HG03139 (cell line): ENCODE measurements at regions not wholly inside any gene's neighbourhood (a gene's known extent, or its start where the extent isn't known, plus 50 kb on each side); places are given as distances from the start of the nearest gene placed in this dataset.

Experiments used
- ATAC-seq: cut with Tn5 transposase; IDR thresholded peaks from one replicate; pipeline ENCODE4 v1.9.1; 2021; ENCODE audit not compliant: unreplicated experiment

DNA sequence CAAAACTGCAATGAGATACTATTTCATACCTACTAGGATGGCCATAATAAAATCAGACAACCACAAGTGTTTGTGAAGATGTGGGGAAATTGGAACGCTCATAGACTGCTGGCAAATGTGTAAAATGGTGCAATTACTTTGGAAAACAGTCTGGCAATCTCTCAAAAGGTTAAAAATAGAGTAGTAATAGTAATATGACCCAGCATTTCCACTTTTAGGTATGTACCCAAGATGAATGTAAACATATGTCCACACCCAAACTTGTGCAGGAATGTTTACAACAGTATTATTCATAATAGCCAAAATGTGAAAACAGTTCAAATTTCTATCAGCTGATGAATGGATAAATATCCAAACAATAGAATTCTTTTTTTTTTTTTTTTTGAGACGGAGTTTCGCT, 731.6 kb upstream of the ANKRD30A start:
- no peak for ATAC-seq

GRCh38 chr10:36391405-36391804, 734.0 kb upstream of the ANKRD30A start:
- no peak for ATAC-seq

DNA sequence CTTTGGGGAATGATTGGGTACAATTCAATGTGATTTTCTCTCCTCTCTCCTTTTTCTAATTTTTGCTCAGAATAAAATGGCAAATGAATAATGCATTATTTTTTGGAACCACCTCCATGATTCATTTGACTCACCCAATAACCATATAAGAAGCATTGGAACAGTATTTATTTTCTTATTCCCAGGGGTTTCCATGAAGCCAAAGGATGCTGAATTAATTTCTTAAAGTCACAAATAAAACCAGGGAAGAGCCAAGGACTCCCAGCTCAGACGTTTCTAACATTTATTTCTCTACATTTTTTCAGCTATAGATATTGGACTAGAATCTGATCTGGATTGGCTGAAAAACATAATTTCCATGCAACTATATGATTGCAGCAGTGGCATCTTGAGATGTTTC, 735.2 kb upstream of the ANKRD30A start:
- ATAC-seq, result no peak

DNA sequence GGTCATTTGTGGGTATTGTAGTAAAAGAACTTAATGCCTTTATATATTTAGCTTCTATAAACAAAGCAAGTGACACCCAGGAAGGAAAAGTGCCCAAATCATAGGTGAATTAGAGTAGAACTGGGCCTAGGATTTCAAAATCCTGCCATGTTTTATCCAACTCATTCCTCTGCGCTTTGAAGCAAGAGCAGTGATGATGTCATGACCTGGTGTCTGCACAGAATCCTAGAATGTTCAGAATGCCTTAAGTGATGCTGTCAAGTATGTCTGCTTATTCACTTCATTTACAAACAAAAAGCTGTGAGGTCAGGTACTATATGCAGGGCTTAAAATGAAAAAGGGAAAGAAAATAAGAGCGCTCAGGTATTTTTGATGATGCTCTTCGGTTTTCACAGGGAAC, 737.2 kb upstream of the ANKRD30A start:
- no peak for ATAC-seq

- ATAC-seq, result no peak
Observed at GRCh38 chr10:36385693-36386092, 739.7 kb upstream of the ANKRD30A start.

- no peak for ATAC-seq
Observed at GRCh38 chr10:36383349-36383748, 741.3 kb upstream of the FZD8 start.

GRCh38 chr10:36381748-36382147, 739.7 kb upstream of the FZD8 start:
- no peak for ATAC-seq

DNA sequence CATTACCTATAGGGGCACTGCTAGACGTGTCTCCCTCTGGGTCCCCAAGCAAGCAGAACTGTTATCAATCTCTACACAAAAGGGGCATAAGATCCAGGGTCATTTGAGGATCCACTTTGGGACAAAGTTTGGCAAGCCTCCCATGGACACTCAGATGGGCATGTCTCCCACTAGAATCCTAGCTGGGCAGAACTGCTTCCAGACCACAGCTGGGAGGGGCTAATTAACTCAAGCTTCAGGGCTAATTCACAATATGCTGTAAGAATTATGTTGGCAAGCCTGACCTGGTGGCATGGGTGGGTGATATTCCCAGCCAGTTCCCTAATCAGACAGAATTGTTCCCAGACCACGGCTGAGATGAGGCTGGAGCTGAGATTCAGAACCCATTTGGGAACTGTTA, 738.4 kb upstream of the FZD8 start:
- ATAC-seq, result no peak

GRCh38 chr10:36375107-36375506, 733.0 kb upstream of the FZD8 start:
- ATAC-seq, result no peak

- no peak for ATAC-seq
Observed at GRCh38 chr10:36373424-36374096, 731.5 kb upstream of the FZD8 start.

- no peak for ATAC-seq
Observed at GRCh38 chr10:36367362-36367761, 725.3 kb upstream of the FZD8 start.

- no peak for ATAC-seq
Observed at GRCh38 chr10:36366843-36367242, 724.7 kb upstream of the FZD8 start.

DNA sequence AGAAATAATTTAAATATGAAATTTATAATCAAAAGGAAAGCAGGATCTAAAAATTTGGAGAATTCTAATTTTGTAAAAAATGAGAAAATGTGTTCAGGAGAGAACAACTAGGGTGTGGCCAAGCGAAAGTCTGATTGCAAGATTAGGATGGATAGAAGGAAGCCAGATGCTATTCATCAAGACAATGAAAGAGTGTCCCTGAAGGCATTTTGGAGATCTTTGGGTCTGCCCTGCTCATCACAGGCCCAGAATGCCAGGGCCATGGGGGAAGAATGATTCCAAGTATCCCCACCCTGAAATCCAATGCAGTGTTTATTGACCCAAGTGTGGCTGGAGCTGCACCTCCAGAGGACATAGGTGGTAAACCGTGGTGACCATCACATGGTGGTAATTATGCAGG, 724.0 kb upstream of the FZD8 start:
- no peak for ATAC-seq

DNA sequence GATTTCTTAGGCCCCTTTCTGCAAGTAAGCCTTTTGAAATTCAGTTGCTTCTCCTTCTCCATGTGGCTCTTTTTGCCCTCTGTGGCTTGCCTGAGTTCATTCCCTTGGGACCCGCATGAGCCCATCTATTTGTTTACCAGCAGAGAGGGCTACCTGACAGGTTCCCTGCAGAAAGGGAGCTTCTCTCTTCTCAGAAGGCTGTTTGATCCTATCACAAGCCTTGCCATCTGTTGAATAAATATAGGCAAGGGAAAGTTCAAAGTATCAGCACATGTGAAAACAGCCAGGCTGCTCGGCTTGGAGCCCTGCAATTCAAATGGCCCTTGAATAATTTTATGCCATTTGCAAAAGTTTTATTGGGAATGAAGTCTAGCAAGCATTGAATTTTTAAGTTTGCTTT, 720.2 kb upstream of the FZD8 start:
- ATAC-seq, result no peak

GRCh38 chr10:36358736-36359135, 716.6 kb upstream of the FZD8 start:
- ATAC-seq, result no peak

DNA sequence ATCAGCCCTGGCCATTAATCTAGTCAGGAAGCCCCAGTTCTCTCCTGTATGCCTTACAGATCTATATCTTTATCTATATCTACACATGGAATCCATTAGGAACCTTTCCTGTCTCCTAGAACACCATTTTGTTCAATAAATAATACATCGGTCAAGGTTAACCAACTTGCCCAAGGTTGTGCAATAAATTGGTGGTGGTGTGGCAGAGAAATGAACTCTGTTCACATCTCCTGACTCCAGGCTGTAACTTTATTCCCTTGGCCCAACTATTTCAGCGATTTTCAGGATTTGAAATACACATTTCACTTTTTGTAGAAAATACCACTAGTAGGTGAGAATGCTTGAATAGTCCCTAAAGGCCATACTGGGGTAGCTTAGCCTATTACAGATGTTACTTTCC, 712.5 kb upstream of the FZD8 start:
- ATAC-seq, result no peak

GRCh38 chr10:36351159-36351558, 709.1 kb upstream of the FZD8 start:
- ATAC-seq, result no peak

- no peak for ATAC-seq
Observed at GRCh38 chr10:36349445-36350078, 707.5 kb upstream of the FZD8 start.

- ATAC-seq, result no peak
Observed at GRCh38 chr10:36345807-36346206, 703.7 kb upstream of the FZD8 start.

DNA sequence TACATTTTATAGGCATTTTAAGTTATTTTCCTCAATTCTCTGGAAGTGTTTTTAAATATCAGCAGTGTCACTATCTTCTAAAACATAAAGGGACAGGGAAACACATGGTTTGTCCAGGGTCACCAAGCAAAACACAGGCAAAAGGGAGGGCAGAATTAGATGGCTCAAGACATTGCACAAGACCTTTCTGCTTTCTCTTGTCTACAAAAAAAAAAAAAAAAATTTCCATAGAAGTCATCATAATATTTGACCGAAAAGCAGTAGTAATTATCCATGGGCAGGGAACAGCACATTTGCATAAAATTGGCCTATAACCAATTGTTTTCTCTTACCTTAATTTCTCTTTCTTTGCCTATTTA, 703.1 kb upstream of the FZD8 start:
- no peak for ATAC-seq

GRCh38 chr10:36344240-36345174, 702.4 kb upstream of the FZD8 start:
- ATAC-seq, result no peak

DNA sequence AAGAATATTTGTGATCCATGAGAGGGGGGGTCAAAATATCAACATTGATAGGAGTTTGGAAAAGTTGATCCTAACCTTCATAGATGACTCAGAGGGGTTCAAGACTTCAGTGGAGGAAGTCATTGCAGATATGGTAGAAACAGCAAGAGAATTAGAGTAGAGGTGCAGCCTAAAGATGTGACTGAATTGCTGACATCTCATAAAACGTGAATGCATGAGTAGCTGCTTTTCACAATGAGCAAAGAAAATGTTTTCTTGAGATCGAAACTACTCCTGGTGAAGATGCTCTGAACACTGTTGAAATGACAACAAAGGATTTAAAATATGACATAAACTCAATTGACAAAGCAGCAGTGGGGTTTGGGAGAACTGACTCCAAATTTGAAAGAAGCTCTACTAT, 700.7 kb upstream of the FZD8 start:
- ATAC-seq, result no peak
